Inflammatory macrophage treated with lipopolysaccharide for 4 hours (primary cell): ENCODE measurements at regions not wholly inside any gene's neighbourhood (a gene's known extent, or its start where the extent isn't known, plus 50 kb on each side); places are given as distances from the start of the nearest gene placed in this dataset.

Source experiments
- DNase-seq: peaks from one replicate; pipeline ENCODE4 v3.0.0-alpha.2; 2020

GRCh38 chr10:59098387-59098786 is 78.1 kb upstream of the PHYHIPL start:
- no peak for DNase-seq

DNA sequence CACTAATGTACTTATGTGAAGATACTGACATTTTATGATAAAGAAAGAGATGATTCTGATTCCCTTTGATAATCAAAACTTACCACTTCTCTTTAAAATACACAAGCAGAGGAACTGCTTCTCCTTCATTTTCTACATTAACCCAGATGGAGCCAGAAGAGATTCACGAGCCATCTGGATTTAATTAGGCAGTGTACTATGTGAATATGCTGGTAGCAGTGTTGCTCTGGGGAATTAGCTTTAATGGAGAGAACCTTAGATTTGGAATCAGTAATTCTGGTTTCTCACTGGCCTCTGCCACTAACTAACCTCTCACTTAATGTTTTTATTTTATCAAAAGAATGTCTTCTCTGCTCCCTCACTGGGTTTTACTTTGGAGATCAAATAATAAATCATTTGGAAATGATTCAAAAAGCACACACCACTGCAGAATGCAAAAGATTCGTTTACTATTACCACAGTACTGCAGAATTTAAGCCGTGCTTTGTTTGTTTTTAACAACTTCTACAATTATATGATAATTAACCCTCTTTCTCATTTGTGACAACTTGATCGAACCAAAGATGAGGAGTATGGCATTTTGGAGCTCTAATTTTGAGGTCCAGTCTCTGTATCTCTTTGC is 77.5 kb upstream of the PHYHIPL start:
- DNase-seq, result no peak

- no peak for DNase-seq
These were observed 77.0 kb upstream of the PHYHIPL start for GRCh38 chr10:59099481-59099880.

GRCh38 chr10:59102394-59102793 is 74.0 kb upstream of the PHYHIPL start:
- DNase-seq, result no peak

- no peak for DNase-seq
These were observed 72.3 kb upstream of the PHYHIPL start for GRCh38 chr10:59104186-59104585.

- DNase-seq, result no peak
These were observed 70.0 kb upstream of the PHYHIPL start for GRCh38 chr10:59106441-59106840.

DNA sequence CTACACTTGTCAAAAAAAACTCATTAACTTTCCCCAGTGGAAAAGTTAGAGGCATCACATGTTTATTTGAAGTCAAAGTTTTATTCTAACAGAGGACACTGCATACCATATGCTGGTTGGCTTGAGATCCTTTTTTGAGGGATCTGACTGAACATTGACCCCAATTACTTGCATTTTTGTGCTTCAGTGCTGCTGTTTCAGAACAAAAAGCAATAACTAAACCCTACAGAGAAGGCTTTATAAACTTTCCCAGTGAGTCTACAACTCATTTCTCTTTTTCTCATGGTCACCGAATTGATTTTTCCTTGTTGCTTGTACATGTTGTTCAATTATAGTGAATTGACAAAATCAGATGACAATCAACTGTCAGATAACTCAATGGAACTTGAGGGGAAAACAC is 69.3 kb upstream of the PHYHIPL start:
- DNase-seq, result no peak

GRCh38 chr10:59108296-59108870 is 68.1 kb upstream of the PHYHIPL start:
- no peak for DNase-seq

DNA sequence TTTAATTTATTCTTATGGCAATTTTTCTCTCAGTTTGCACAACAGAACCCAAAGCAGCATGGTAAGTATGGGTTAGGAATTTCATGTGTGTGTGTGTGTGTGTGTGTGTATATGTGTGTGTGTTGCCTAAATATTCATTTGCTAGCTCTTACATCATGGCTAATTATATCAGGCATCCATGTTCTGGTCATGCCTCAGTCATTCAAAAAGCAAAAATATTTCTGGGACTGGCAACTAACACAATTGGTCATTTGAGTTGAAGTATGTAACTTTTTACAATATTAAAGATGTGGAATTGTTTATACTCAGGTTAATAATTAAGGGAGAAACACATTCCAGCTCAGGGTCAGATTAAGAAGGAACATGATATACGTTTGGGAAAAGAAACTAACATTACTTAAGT is 67.6 kb upstream of the PHYHIPL start:
- no peak for DNase-seq

DNA sequence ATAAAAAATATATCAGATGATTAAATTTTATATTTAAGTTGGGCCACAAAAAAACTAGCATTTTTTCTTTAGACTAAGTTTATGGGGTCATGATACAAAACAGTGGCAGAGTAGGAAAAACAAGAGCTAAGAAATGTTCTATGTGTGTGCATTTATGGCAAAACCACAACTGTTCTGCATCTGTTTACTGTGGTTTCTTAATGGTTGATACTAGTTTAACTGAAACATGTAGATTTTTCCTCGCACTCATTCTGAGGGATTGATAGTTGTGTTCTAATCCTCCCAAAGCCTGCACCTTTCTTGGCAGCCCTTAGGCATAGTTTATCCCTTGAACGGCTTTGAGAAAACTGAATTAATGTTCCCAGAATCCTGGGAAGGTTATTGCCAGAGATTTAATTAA is 66.6 kb upstream of the PHYHIPL start:
- no peak for DNase-seq

GRCh38 chr10:59124187-59124586 is 52.3 kb upstream of the PHYHIPL start:
- DNase-seq, result no peak

- DNase-seq, result no peak
These were observed 50.8 kb upstream of the PHYHIPL start for GRCh38 chr10:59125666-59126065.

GRCh38 chr10:59126261-59126660 is 50.2 kb upstream of the PHYHIPL start:
- no peak for DNase-seq
